HG03342 (cell line): ENCODE measurements at regions not wholly inside any gene's neighbourhood (a gene's known extent, or its start where the extent isn't known, plus 50 kb on each side); places are given as distances from the start of the nearest gene placed in this dataset.

ENCODE experiments used
- ATAC-seq: cut with Tn5 transposase; IDR thresholded peaks from one replicate; pipeline ENCODE4 v1.9.1; 2021; ENCODE audit warnings: mild to moderate bottlenecking, moderate library complexity; ENCODE audit not compliant: unreplicated experiment

DNA sequence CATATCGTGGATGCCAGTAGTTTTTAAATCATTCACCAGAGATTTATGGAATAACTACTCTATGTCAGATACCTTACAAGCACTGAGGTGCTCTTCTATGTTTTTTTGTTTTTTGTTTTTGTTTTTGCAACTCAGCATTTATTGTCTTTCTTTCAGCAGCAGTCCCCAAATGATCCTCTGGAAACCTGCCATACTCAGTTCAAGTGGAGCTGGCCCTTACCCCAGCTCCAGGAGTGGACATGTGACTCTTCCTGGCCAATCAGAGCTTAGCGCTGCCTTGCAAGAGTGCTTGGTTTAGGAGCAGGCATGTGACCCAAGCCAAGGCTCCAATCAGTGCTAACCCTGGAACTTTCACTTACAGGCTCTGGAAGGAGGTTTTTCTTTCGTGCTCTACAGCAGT, 356.6 kb upstream of the ZMIZ1 start:
- no peak for ATAC-seq

DNA sequence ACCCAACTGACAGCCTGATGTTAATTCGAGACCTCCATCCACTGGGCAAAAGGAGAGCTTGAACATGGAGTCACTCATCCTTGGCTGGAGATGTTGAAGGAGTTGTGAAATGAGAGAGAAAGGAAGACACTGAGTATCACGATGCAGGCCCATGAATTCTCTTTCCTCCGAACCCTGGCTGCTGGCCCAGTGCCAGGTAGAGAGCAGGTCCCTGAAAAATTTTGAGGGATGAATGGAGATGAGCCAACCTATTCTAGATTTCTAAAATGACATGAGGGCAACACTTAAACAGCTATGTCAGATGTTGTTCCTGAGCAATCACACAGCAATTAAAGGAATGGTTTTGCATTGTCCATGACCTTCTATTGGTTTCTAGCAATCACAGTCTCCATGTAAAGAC, 355.1 kb upstream of the ZMIZ1 start:
- no peak for ATAC-seq

DNA sequence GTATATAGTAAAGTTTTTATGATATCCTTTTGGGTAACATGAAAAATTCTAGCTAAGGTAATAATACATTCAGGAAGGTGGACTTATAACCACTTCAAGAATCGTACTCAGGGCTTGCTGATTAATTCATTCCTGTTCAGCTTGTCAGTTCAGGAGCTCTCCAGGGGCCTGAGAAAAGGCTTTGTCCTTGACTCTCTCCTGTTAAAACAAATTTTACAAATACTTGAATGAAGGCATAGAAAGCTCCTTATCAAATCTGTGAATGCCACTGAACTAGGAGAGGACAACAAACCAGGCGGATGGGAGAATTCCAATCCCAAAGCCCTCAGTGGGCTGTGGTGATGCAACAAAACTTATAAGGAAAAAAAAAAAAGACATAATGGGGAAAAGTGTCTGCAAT, 354.5 kb upstream of the ZMIZ1 start:
- no peak for ATAC-seq

DNA sequence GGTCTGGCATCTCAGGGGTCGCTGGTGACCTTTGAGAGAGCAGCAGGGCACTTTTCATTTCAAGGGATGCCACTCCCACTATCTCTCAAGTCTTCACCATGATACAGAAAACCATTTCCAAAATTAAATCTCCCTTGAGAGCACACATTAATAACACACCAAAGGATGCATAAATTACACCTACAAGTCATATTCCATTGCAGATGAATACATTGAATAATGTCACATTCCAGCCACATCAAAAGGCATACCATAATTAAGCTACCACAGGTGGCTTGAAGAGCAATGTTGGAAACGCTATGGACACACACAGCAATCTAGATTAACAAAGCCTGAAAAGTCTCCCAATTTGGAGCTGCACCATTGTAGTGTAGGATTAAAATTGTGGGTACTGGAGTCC, 353.3 kb upstream of the ZMIZ1 start:
- ATAC-seq = no peak

DNA sequence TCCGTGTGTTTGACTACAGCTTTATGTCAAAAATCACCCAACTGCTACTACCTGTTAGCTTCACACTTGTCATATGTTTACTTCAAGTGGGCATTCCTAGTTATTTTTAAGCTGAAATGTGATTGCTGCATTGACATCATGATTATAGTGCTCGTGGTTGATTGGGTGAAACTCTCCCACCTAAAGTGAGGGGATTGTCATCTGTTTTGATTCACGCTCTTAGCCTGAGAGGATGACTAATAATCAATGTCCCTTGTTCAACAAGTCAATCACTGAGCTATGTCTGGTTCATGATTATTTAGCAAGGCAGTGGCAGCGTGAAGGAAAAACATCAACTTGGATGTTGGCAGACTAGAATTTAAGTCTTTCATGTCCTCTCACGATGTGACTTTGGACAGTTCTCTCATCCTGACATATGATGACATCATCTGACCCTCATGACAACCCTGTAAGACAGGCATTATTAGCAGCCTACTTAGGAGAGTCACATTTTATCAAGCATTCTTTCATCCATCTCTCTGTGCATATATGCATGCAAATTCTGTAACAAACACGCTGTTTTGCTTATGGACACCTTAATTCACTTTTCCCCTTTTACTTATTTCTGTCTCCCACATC, 352.6 kb upstream of the ZMIZ1 start:
- ATAC-seq = no peak

DNA sequence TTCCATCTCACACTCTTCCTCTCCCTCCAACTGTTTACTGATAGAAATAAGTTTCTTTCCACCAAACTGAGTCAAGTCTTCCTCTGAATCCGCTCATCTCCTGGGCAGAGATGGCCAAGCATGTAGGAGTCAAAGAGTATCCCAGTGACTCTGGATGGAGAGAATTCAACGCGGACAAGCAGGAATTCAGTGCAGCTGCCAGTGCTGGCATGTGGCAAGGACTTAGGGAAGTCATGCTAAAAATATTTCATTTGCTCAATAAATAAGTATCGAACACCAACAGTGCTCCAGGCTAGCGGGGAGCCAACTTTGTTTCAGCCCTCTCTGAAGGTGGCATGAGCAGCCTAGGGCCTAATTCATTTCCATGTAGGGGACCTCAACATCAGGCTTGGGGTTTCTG, 351.6 kb upstream of the ZMIZ1 start:
- ATAC-seq = no peak

- ATAC-seq = no peak
Measured at GRCh38 chr10:78718032-78718572, 350.7 kb upstream of the ZMIZ1 start.

- no peak for ATAC-seq
Measured at GRCh38 chr10:78719276-78719675, 349.5 kb upstream of the ZMIZ1 start.

DNA sequence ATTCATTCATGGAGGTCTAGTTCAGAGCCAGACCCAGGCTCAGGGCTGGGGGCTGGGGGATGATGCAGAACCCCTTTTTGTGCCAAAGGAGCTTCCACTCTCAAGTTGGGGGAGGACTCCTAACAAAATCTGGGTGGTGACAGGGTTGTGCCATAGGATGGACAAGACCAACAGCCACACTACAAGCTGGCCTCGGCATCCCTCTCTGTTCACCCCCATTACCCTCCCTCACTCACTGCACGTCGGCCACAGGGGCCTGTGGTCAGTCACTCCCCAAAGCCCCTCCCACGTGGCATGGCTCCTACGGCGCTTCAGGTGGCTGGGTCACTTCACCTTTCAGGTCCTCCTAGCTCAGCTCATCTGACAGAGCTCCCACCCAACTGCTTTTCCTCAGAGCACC, 348.7 kb upstream of the ZMIZ1 start:
- ATAC-seq = no peak

- no peak for ATAC-seq
Measured at GRCh38 chr10:78721231-78721630, 347.5 kb upstream of the ZMIZ1 start.

DNA sequence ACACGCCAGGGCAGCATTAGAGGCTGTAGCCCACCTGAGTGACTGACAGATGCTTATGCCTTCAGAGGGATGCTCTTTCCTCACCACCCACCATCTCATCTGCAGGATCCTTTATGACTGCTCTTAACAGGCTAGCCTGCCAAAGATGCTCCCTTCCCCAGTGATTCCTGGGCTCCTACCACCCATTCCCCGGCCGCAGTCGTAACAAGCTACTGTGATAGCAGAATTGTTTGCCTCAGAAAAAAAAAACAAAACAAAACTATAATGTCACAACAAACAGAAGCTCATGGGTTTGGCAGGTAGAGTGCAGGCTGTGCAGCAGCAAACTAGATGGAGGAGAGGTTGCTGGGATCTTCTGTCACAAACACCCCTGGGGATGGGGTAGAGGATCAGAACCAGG, 343.9 kb upstream of the ZMIZ1 start:
- ATAC-seq = no peak

DNA sequence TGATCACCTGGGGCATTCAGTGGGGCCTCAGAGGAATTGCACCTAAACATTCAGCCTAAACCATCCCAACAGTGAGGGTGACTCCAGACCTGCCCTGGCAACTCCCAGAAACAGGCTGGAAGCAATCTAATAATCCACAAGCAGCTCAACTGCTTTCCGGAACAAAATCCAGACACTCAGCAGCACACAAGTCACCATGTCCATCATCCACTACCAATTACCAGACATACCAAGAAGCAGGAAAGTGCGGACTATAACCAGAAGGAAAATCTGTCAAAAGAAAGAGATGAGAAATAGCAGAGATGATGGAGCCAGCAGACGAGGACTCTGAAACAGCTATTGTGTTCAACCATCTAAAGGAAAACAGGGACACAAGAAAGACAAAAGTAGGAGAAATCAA, 342.6 kb upstream of the ZMIZ1 start:
- no peak for ATAC-seq

DNA sequence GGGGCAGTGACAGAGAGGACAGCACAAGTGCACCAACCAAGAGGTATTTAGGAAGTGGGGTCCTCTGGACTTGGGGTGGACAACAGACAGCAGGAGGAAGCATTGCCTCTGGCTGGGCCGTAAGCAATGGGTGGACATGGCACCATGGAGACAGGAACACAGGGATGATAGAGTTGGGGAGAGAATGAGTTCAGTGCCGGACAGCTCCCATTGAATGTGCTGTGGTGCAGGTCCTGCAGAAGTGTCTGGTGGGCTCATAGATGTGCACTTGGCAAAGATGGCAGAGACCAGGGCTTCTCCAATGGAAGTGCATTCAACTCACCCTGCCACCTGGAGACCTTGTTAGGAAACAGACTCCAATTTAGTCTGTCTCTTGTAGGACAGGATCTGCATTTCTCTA, 341.5 kb upstream of the ZMIZ1 start:
- no peak for ATAC-seq

DNA sequence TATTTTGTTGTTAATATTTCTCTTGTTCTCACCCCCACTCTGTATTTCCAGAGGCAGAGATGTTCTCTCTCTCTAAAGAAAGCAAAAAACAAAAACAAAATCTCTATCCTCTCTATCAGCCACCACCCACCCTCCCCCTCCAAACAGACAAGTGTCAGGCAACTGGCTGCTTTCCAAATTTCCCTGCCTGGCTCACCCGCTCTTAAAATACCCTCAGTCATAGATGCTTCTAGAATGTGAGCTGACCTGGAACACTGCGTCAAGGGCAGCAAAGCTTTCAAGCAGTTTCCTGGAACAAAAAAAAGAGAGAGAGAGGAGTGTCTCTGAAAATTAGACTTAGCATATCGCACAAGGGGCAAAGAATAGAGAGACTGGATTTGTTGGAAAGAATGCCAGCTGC, 341.0 kb upstream of the ZMIZ1 start:
- no peak for ATAC-seq

- no peak for ATAC-seq
Measured at GRCh38 chr10:78728176-78728575, 340.6 kb upstream of the ZMIZ1 start.

GRCh38 chr10:78729366-78729765, 339.4 kb upstream of the ZMIZ1 start:
- no peak for ATAC-seq

DNA sequence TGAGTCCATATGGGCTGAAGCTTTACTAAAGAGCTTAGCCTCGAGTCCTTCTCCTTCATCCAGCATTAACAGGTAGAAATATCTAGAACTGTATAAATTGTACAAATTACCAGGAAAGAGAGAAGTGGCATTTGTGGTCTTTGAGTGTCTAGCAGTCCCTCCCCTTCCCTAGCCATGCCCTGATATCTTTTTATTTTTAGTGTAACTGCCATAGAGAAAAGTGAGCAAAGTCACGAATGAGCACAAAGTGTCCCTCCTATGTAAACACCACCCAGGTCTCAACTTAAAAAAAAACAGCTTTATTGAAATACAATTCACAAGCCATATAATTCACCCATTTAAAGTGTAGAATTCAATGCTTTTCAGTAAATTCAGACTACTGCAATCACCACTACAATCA, 339.0 kb upstream of the ZMIZ1 start:
- ATAC-seq = no peak

DNA sequence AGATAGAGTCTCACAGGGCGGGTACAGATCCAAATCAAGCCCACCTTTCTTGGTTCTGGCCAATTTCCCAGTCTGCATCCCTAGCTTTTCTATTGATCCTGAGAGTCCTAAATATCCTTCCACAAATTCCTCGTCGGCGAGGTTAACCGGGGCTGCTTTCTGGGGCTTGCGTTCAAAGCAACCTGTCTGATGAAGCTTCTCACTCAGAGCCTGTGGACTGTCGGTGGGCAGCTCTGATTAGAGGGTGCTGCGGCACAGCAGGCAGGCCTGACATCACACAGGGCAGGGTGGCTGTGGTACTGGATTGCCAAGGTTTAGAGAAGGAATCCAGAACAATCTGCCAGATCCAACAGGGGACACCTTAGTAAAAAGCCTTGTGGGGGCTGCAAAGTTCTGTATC, 338.0 kb upstream of the ZMIZ1 start:
- ATAC-seq = no peak

GRCh38 chr10:78731675-78732074, 337.1 kb upstream of the ZMIZ1 start:
- no peak for ATAC-seq

- no peak for ATAC-seq
Measured at GRCh38 chr10:78732381-78732780, 336.4 kb upstream of the ZMIZ1 start.

- no peak for ATAC-seq
Measured at GRCh38 chr10:78736926-78737630, 331.7 kb upstream of the ZMIZ1 start.
